ENCODE measurements at regions not wholly inside any gene's neighbourhood (a gene's known extent, or its start where the extent isn't known, plus 50 kb on each side); places are given as distances from the start of the nearest gene placed in this dataset.

DNA sequence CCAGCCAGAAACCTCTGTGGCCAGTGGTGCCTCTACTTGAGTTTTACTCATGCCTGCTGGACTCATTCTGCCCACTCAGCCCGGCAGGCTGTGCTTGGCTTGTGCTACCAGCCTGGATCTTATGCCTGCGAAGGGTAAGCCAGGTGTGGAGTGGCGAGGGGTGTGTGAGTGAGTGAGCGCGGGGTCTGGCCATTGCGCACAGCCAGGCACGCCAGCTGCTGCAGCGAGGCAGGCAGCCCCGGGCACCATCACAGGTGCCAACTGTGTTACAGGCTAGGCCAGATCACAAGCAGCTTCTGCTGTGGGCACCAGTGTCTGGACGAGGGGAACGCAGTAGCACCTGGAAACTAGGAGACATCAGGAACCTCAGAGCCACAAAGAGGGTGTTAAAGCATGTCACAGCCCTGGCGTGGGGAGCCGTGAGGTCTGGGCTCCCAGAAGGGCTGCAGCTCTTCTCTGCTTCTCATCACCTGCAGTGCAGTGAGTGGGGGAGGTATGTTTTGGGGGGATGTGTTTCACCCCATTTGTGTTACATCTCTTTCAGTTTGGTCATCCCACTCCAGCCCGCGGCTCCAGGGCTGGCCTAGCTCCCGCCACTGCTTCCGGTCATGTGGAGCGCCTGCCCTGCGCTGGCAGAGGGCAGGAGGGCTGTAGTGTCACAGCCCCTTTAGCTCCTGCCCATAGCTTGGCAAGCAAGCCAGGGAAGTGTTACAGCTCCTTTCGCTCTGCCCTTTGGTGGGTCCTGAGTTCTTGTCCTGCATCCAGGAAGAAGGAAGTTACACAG lies 379.7 kb upstream of the IMPG1 start:
- TF ChIP-seq, protein P1, sequence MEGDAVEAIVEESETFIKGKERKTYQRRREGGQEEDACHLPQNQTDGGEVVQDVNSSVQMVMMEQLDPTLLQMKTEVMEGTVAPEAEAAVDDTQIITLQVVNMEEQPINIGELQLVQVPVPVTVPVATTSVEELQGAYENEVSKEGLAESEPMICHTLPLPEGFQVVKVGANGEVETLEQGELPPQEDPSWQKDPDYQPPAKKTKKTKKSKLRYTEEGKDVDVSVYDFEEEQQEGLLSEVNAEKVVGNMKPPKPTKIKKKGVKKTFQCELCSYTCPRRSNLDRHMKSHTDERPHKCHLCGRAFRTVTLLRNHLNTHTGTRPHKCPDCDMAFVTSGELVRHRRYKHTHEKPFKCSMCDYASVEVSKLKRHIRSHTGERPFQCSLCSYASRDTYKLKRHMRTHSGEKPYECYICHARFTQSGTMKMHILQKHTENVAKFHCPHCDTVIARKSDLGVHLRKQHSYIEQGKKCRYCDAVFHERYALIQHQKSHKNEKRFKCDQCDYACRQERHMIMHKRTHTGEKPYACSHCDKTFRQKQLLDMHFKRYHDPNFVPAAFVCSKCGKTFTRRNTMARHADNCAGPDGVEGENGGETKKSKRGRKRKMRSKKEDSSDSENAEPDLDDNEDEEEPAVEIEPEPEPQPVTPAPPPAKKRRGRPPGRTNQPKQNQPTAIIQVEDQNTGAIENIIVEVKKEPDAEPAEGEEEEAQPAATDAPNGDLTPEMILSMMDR (IDR thresholded peaks at IDR 0.05) = no peak
- TF ChIP-seq POLR2A (IDR thresholded peaks at IDR 0.05) = no peak
- Histone ChIP-seq H3K9me3 (peaks cover 0 to 3% (median 0%) of the 10 kb centered on the region in 4 donors), H3K27me3 (no peaks in the 10 kb centered on the region), H3K4me3 (no peak overlapping the region), H3K27ac (no peak overlapping the region), H3K4me1 (no peaks in the 10 kb centered on the region), H3K36me3 (no peaks in the 10 kb centered on the region)
- no peak for DNase-seq

DNA sequence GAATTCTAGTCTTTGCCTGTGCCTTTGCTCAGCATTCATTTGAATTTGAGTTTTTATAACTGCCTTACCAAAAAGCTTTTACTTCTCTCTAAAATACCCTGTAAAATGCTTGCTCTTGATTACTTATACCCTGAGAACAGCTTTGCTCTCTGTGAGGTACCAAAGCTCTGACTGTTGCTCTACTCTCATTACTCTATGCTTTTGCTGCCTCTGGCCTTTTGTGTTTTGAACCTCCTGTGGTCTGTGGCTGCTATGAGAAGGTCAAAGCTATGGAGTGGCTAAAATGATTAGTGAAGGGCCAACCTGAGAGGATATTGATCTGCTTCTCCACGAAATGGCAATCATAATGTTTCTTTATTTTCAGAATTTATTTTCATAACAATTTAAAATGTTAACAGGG lies 375.6 kb upstream of the IMPG1 start:
- peaks cover 0 to 3% (median 0%) of the 10 kb centered on the region in 4 donors for H3K9me3 ChIP-seq
- H3K4me1 ChIP-seq = no peaks in the 10 kb centered on the region
- no peak overlapping the region for H3K27ac ChIP-seq
- no peaks in the 10 kb centered on the region for H3K27me3 ChIP-seq
- no peak for DNase-seq
- TF ChIP-seq, protein P1 (IDR thresholded peaks at IDR 0.05) = no peak
- no peak for TF ChIP-seq POLR2A (IDR thresholded peaks at IDR 0.05)
- no peak overlapping the region for H3K4me3 ChIP-seq
- no peaks in the 10 kb centered on the region for H3K36me3 ChIP-seq

DNA sequence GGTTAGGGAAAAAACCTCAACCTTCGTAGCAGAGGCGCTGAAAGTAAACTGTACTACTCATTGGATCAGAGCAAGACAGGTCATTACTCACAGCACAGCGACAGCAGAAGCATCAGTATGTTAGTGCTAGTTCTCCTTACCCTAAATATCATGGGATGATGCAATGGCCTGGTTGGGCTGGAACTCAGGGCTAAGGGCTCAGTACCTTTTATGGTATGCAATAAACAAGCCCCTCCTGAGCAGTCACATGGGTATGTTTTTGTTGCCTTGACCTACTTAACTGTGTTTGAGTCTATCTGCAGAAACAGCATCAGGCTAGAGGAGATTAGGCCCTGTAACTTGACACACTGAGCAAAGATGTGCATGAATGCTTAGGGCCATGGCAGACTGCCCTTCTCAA lies 369.4 kb upstream of the IMPG1 start:
- Histone ChIP-seq H3K36me3 (no peaks in the 10 kb centered on the region), H3K4me1 (no peaks in the 10 kb centered on the region), H3K4me3 (no peak overlapping the region), H3K27me3 (no peaks in the 10 kb centered on the region), H3K9me3 (no peaks in the 10 kb centered on the region), H3K27ac (no peak overlapping the region)
- no peak for DNase-seq
- TF ChIP-seq, protein P1 (IDR thresholded peaks at IDR 0.05) = no peak
- no peak for TF ChIP-seq POLR2A (IDR thresholded peaks at IDR 0.05)

DNA sequence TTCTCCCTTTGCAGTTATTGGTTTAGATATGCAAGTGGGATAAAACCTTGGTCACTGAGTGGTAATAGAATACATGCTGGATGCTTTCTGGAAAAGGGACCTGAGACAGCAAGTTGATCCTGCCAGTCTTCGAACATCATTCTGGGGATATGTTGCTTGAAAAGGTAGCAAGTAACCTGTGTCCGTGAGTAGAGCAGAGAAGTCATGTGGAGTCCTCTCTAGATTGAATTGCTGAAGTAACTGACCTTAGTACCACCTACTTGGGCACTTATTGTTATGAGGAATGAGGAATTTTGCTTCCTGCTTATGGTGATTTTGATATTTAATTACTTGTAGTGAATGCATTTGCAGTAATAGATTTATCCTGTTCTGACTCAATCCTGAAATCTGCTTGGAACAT lies 367.3 kb upstream of the IMPG1 start:
- Histone ChIP-seq H3K36me3 (no peaks in the 10 kb centered on the region), H3K9me3 (no peaks in the 10 kb centered on the region), H3K4me3 (no peak overlapping the region), H3K27ac (no peak overlapping the region), H3K4me1 (no peaks in the 10 kb centered on the region), H3K27me3 (no peaks in the 10 kb centered on the region)
- DNase-seq = no peak
- TF ChIP-seq, protein P1 (IDR thresholded peaks at IDR 0.05) = no peak
- TF ChIP-seq POLR2A (IDR thresholded peaks at IDR 0.05) = no peak

DNA sequence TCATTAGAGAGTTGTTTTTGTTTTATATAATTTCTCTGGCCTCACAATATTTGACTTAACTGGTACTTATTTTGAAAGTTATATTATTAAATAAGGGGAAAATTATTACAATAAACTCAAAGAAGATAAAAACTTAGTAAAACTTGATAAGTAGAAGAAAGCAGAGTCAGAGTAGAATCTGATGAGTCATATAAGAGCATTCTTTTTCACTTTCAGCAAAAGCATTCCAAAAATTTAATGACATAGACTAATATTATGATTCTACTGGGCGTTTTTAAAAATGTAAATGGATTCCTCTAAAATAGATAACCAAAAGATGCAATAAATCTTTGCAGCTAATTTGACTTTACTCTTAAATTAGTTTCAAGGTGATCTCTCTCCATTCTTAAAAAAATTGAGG lies 366.3 kb upstream of the IMPG1 start:
- no peak for TF ChIP-seq POLR2A (IDR thresholded peaks at IDR 0.05)
- TF ChIP-seq, protein P1 (IDR thresholded peaks at IDR 0.05) = no peak
- no peak for DNase-seq

More for the DNA sequence above, 366.3 kb upstream of the IMPG1 start:
- Histone ChIP-seq H3K27ac (no peak overlapping the region), H3K9me3 (no peaks in the 10 kb centered on the region), H3K4me1 (no peaks in the 10 kb centered on the region), H3K4me3 (no peak overlapping the region), H3K27me3 (no peaks in the 10 kb centered on the region), H3K36me3 (no peaks in the 10 kb centered on the region)

Measured in Peyer's patch (tissue), 4 donors.